Brain microvascular endothelial cell (primary cell): ENCODE measurements at regions not wholly inside any gene's neighbourhood (a gene's known extent, or its start where the extent isn't known, plus 50 kb on each side); places are given as distances from the start of the nearest gene placed in this dataset.

Source experiments
- DNase-seq: peaks from one replicate; pipeline ENCODE4 v3.0.0-alpha.2; 2020
- H3K27ac ChIP-seq: fragments of 250-450 bp; sonication (Bioruptor Pico); 2 replicates; pipeline ENCODE4 v1.5.1; 2020; ENCODE audit warnings: mild to moderate bottlenecking, moderate library complexity
- H3K27me3 ChIP-seq: fragments of 250-450 bp; sonication (Bioruptor Pico); replicated peaks from 2 replicates; pipeline ENCODE4 v1.5.1; 2020; ENCODE audit warnings: mild to moderate bottlenecking
- H3K36me3 ChIP-seq: fragments of 250-450 bp; sonication (Bioruptor Pico); replicated peaks from 2 replicates; pipeline ENCODE4 v1.5.1; 2020; ENCODE audit warnings: mild to moderate bottlenecking
- H3K4me3 ChIP-seq: 2 replicates; pipeline ENCODE4 v1.5.1; 2011; ENCODE audit warnings: low read depth, mild to moderate bottlenecking, control low read depth, low read length, moderate library complexity
- in situ Hi-C: cut with HindIII; loops from 2 replicates; pipeline ENCODE4 v1.10.0; 2017; ENCODE audit warnings: low sequenced_read_pairs, low pct_ligation_motif_present
- TF ChIP-seq, protein P1 (sequence below): IDR thresholded peaks from 2 replicates; pipeline ENCODE4 v1.5.1; 2011; ENCODE audit warnings: low read depth, mild to moderate bottlenecking, moderate library complexity, low read length, control low read depth, inconsistent platforms; ENCODE audit errors: missing control alignments

DNA sequence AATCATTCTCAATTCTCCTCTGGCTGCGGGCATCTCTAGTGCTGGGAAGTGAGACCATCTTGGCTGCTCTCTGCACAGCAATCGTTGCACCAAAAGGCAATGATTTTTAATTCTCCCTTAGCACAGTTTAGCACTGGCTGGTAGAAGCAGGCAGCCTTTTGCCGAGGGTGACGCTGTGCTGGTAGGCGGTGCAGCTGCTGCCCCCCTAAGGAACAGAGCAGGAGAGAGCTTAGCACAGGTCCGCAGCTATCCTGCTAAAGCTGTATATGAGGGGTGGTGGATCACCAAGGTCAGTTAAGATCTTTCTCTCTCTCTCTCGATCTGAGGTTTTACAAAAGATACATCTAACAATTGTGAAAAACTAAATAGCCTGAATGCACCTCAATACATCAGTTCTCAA is 390.1 kb downstream of the GATA3 start:
- in situ Hi-C loops = no loop called here
- TF ChIP-seq, protein P1, sequence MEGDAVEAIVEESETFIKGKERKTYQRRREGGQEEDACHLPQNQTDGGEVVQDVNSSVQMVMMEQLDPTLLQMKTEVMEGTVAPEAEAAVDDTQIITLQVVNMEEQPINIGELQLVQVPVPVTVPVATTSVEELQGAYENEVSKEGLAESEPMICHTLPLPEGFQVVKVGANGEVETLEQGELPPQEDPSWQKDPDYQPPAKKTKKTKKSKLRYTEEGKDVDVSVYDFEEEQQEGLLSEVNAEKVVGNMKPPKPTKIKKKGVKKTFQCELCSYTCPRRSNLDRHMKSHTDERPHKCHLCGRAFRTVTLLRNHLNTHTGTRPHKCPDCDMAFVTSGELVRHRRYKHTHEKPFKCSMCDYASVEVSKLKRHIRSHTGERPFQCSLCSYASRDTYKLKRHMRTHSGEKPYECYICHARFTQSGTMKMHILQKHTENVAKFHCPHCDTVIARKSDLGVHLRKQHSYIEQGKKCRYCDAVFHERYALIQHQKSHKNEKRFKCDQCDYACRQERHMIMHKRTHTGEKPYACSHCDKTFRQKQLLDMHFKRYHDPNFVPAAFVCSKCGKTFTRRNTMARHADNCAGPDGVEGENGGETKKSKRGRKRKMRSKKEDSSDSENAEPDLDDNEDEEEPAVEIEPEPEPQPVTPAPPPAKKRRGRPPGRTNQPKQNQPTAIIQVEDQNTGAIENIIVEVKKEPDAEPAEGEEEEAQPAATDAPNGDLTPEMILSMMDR = peak; percentile 18
- H3K27me3 ChIP-seq = no peaks in the 10 kb centered on the region
- H3K36me3 ChIP-seq = no peaks in the 10 kb centered on the region
- H3K4me3 ChIP-seq = no peak overlapping the region
- H3K27ac ChIP-seq = no peak overlapping the region
- no peak for DNase-seq

DNA sequence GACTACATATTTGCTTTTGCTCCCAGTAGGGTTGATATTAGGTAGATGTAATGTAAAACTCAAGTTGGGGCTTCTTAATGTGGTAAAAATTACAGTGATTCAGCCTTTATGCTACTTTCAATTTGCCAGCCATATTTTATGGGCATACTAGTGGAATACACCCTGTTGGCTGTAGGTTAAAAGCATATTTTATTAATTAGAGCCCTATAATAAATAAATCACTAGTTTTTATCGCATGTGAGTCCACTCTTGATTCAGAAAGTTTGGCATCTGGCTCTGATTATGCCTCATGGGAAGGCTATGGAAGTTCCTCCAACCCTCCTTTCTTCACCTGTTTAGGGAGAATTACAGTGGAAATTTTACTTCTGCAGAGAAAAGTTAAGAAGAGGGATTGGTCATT is 390.9 kb downstream of the GATA3 start:
- in situ Hi-C loops = no loop called here
- no peaks in the 10 kb centered on the region for H3K27me3 ChIP-seq
- TF ChIP-seq, protein P1 = no peak
- H3K27ac ChIP-seq = no peak overlapping the region
- H3K36me3 ChIP-seq = no peaks in the 10 kb centered on the region
- no peak for DNase-seq
- H3K4me3 ChIP-seq = no peak overlapping the region

DNA sequence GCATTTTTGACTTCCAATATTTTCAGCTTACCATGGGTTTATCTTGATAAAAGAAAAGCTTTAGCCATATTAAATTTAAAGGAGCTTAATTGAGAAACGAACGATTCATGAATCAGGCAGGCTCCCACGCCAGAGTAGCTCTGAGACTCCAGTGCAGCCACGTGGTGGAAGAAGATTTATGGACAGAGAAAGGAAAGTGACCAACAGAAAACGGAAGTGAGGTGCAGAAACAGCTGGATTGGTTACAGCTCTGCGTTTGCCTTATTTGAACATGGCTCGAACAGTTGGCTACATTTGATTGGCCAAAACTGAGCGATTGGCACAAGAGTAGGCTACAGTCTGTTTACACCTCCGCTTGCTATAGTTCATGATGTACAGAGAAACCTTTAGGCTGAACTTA is 395.4 kb downstream of the GATA3 start:
- no peaks in the 10 kb centered on the region for H3K36me3 ChIP-seq
- no peak overlapping the region for H3K4me3 ChIP-seq
- no peak for DNase-seq
- no peak overlapping the region for H3K27ac ChIP-seq
- TF ChIP-seq, protein P1 = no peak
- in situ Hi-C loops = no loop called here
- no peaks in the 10 kb centered on the region for H3K27me3 ChIP-seq

DNA sequence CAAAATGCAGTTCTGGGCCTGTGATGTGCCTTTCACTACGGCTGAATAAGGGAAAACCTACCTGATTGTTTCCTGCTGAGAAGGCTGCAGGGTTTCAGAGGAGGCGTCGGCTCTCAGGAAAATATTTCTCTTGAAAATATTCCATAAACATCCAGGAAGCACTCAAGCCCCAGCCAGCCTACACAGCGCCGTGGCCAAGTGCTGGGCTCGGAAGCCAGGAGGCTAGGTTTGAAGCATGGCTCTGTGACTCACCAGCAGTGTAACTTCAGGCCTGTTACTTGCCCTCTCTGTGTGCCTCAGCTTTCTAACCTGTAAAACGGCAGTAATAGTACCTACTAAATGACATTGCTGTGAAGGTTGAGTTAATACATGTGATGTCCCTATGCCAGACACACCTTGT is 399.1 kb downstream of the GATA3 start:
- Histone ChIP-seq H3K4me3 (no peak overlapping the region), H3K36me3 (no peaks in the 10 kb centered on the region), H3K27ac (no peak overlapping the region), H3K27me3 (no peaks in the 10 kb centered on the region)
- TF ChIP-seq, protein P1 = no peak
- DNase-seq = no peak
- in situ Hi-C loops = no loop called here

DNA sequence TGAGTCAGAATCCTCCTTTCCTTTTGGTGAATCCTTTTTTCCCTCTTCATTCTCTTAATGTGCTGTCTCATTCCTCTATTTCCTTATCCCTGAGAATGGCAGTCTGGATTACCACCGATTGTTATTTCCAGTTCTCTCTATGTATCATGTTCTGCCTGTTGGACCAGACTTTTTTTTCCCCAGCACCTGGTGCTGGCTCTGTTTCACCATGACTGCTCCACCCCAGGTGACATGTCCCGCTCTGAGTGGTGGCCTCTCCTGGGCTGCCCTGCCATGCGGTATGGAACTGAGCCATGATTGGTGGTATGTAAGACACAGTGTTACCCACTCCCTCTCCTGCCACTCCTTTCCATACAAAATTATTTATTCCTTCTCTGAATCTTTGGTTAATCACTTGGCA is 399.9 kb downstream of the GATA3 start:
- no peak overlapping the region for H3K4me3 ChIP-seq
- in situ Hi-C loops = no loop called here
- no peak overlapping the region for H3K27ac ChIP-seq

DNA sequence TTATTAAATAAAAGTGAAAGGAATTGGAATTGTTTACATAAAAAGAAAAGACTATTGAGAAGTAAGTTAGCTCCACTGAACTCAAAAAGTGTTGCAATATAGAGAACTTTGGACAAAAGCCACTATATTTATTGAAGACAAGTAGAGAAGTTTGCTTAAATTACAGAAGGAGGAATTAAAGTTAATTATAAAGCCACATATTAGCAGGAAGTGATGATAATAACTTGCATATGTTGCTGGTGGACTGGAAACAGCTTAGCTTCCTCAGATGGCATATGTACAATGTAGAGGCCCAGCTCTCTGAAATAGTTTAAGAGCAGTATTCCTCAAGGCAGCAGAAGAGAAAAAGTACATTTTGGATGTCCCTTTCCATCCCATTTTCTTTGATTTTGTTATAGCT is 400.7 kb downstream of the GATA3 start:
- H3K27ac ChIP-seq = no peak overlapping the region
- no peaks in the 10 kb centered on the region for H3K36me3 ChIP-seq
- in situ Hi-C loops = no loop called here
- DNase-seq = no peak
- H3K27me3 ChIP-seq = no peaks in the 10 kb centered on the region
- no peak overlapping the region for H3K4me3 ChIP-seq
- TF ChIP-seq, protein P1 = no peak

More for the DNA sequence above, 399.9 kb downstream of the GATA3 start:
- TF ChIP-seq, protein P1 = no peak
- Histone ChIP-seq H3K27me3 (no peaks in the 10 kb centered on the region), H3K36me3 (no peaks in the 10 kb centered on the region)
- DNase-seq = no peak
